ENCODE measurements at regions not wholly inside any gene's neighbourhood (a gene's known extent, or its start where the extent isn't known, plus 50 kb on each side); places are given as distances from the start of the nearest gene placed in this dataset.
"Not testable (repeated sequence)": the region's sequence is repeated elsewhere in the genome, so short reads cannot be mapped to it uniquely, and the experiment has no call there.

GRCh38 chr9:115348936-115349335 is 231.0 kb upstream of the TNC start:
- H3K27ac Mint-ChIP-seq; H3K9me3 Mint-ChIP-seq; H3K4me3 Mint-ChIP-seq (ENCODE audit: low read depth); H3K27me3 Mint-ChIP-seq (ENCODE audit: low read depth); DNase-seq (ENCODE audit: low spot score); intact Hi-C loops (cut with micrococcal nuclease); H3K36me3 Mint-ChIP-seq (ENCODE audit: low read depth); H3K4me1 Mint-ChIP-seq (ENCODE audit: low read depth): not testable (repeated sequence)

GRCh38 chr9:115349542-115349941 is 231.6 kb upstream of the TNC start:
- Mint-ChIP-seq H3K4me3 (ENCODE audit: low read depth) (no peak overlapping the region), H3K4me1 (ENCODE audit: low read depth) (no peaks in the 10 kb centered on the region), H3K27ac (no peak overlapping the region), H3K9me3 (no peaks in the 10 kb centered on the region), H3K27me3 (ENCODE audit: low read depth) (no peaks in the 10 kb centered on the region), H3K36me3 (ENCODE audit: low read depth) (no peaks in the 10 kb centered on the region)
- intact Hi-C loops (cut with micrococcal nuclease): no loop called here
- DNase-seq (ENCODE audit: low spot score): no peak

GRCh38 chr9:115350548-115350947 is 232.6 kb upstream of the TNC start:
- Mint-ChIP-seq H3K4me3 (ENCODE audit: low read depth) (no peak overlapping the region), H3K27me3 (ENCODE audit: low read depth) (no peaks in the 10 kb centered on the region), H3K36me3 (ENCODE audit: low read depth) (no peaks in the 10 kb centered on the region), H3K27ac (no peak overlapping the region), H3K9me3 (no peaks in the 10 kb centered on the region), H3K4me1 (ENCODE audit: low read depth) (no peaks in the 10 kb centered on the region)
- intact Hi-C loops (cut with micrococcal nuclease): no loop called here
- no peak for DNase-seq (ENCODE audit: low spot score)

GRCh38 chr9:115353681-115354080 is 235.7 kb upstream of the TNC start:
- no peak for DNase-seq (ENCODE audit: low spot score)
- intact Hi-C loops (cut with micrococcal nuclease): no loop called here
- no peak overlapping the region for H3K27ac Mint-ChIP-seq
- H3K9me3 Mint-ChIP-seq: no peaks in the 10 kb centered on the region
- no peak overlapping the region for H3K4me3 Mint-ChIP-seq (ENCODE audit: low read depth)
- no peaks in the 10 kb centered on the region for H3K4me1 Mint-ChIP-seq (ENCODE audit: low read depth)
- H3K27me3 Mint-ChIP-seq (ENCODE audit: low read depth): no peaks in the 10 kb centered on the region
- H3K36me3 Mint-ChIP-seq (ENCODE audit: low read depth): no peaks in the 10 kb centered on the region

- Mint-ChIP-seq H3K9me3 (no peaks in the 10 kb centered on the region), H3K36me3 (ENCODE audit: low read depth) (no peaks in the 10 kb centered on the region), H3K27me3 (ENCODE audit: low read depth) (no peaks in the 10 kb centered on the region), H3K4me1 (ENCODE audit: low read depth) (no peaks in the 10 kb centered on the region), H3K4me3 (ENCODE audit: low read depth) (no peak overlapping the region), H3K27ac (no peak overlapping the region)
- intact Hi-C loops (cut with micrococcal nuclease): no loop called here
- no peak for DNase-seq (ENCODE audit: low spot score)
Observed at GRCh38 chr9:115357821-115358220, 239.9 kb upstream of the TNC start.

GRCh38 chr9:115359017-115359780 is 241.2 kb upstream of the TNC start:
- Mint-ChIP-seq H3K4me1 (ENCODE audit: low read depth) (no peaks in the 10 kb centered on the region), H3K27me3 (ENCODE audit: low read depth) (no peaks in the 10 kb centered on the region), H3K4me3 (ENCODE audit: low read depth) (no peak overlapping the region), H3K9me3 (no peaks in the 10 kb centered on the region), H3K36me3 (ENCODE audit: low read depth) (no peaks in the 10 kb centered on the region), H3K27ac (no peak overlapping the region)
- no peak for DNase-seq (ENCODE audit: low spot score)
- intact Hi-C loops (cut with micrococcal nuclease): no loop called here

GRCh38 chr9:115360122-115360521 is 242.2 kb upstream of the TNC start:
- no peaks in the 10 kb centered on the region for H3K4me1 Mint-ChIP-seq (ENCODE audit: low read depth)
- H3K27me3 Mint-ChIP-seq (ENCODE audit: low read depth): no peaks in the 10 kb centered on the region
- no peak overlapping the region for H3K27ac Mint-ChIP-seq
- no peaks in the 10 kb centered on the region for H3K36me3 Mint-ChIP-seq (ENCODE audit: low read depth)
- no peaks in the 10 kb centered on the region for H3K9me3 Mint-ChIP-seq
- DNase-seq (ENCODE audit: low spot score): no peak
- H3K4me3 Mint-ChIP-seq (ENCODE audit: low read depth): no peak overlapping the region
- intact Hi-C loops (cut with micrococcal nuclease): no loop called here

GRCh38 chr9:115362101-115362500 is 244.1 kb upstream of the TNC start:
- no peak overlapping the region for H3K4me3 Mint-ChIP-seq (ENCODE audit: low read depth)
- no peaks in the 10 kb centered on the region for H3K4me1 Mint-ChIP-seq (ENCODE audit: low read depth)
- no peaks in the 10 kb centered on the region for H3K36me3 Mint-ChIP-seq (ENCODE audit: low read depth)
- no peak for DNase-seq (ENCODE audit: low spot score)
- no peaks in the 10 kb centered on the region for H3K9me3 Mint-ChIP-seq
- intact Hi-C loops (cut with micrococcal nuclease): no loop called here
- no peaks in the 10 kb centered on the region for H3K27me3 Mint-ChIP-seq (ENCODE audit: low read depth)
- H3K27ac Mint-ChIP-seq: no peak overlapping the region

DNA sequence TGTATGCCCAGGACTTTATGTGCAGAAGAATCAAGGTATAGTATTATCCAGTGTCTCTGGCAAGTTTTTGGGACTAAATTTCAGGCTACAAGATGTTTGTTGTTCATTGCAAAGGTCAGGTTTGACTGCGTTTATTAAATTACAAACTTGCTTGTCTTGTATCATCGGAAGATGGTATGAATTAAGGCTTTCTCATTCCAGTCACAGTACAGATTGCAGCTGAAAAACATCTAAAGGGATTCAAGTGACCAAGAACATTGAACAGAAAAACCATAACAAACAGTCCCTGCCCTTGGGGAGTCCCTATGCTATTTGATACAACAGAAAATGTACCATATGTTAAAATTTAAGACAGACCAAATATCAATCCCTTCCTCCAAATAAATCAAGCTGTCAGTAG is 244.7 kb upstream of the TNC start:
- no peak for DNase-seq (ENCODE audit: low spot score)
- Mint-ChIP-seq H3K27me3 (ENCODE audit: low read depth) (no peaks in the 10 kb centered on the region), H3K4me3 (ENCODE audit: low read depth) (no peak overlapping the region), H3K36me3 (ENCODE audit: low read depth) (no peaks in the 10 kb centered on the region), H3K4me1 (ENCODE audit: low read depth) (no peaks in the 10 kb centered on the region), H3K9me3 (no peaks in the 10 kb centered on the region), H3K27ac (no peak overlapping the region)
- intact Hi-C loops (cut with micrococcal nuclease): no loop called here

DNA sequence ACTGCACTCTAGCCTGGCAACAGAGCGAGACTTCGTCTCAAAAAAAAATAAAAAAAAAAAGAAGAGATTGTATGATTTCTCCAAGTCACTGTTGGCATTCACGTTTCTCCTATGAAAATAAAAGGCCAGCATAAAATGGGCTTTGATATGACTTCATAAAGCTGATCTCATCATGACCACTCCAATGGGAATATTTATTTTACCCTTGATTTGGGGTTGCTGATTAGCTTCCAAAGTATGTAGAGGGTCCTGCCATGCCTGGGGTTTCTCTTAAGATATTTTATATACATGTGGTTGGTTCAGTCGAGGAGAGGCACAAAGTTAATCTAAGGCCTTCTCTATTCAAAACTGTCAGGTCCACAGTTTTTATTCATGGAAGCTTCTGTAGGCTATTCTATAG is 247.0 kb upstream of the TNC start:
- Mint-ChIP-seq H3K36me3 (ENCODE audit: low read depth) (no peaks in the 10 kb centered on the region), H3K9me3 (no peaks in the 10 kb centered on the region), H3K27ac (no peak overlapping the region)

DNA sequence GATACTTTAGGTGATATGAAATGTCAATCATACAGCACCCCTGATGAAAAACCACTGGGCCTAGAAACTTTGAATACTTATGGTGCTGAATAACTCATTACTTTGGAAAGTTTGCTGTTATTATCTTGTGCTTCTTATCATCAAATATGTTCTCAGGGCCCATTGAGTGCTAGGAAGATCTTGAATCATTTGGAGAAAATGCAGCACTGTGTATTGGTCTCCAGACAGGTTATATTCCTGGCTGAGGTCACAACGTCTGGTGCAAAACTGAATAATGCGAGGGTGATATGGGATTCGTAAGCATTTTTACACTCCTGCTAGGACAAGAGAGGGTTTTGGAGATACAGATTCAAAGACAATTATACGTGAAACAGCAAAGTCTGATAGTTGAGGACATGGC is 249.4 kb upstream of the TNC start:
- no peaks in the 10 kb centered on the region for H3K27me3 Mint-ChIP-seq (ENCODE audit: low read depth)
- intact Hi-C loops (cut with micrococcal nuclease): no loop called here
- no peaks in the 10 kb centered on the region for H3K4me1 Mint-ChIP-seq (ENCODE audit: low read depth)

More for the DNA sequence above, 247.0 kb upstream of the TNC start:
- intact Hi-C loops (cut with micrococcal nuclease): no loop called here
- Mint-ChIP-seq H3K27me3 (ENCODE audit: low read depth) (no peaks in the 10 kb centered on the region), H3K4me3 (ENCODE audit: low read depth) (no peak overlapping the region), H3K4me1 (ENCODE audit: low read depth) (no peaks in the 10 kb centered on the region)
- no peak for DNase-seq (ENCODE audit: low spot score)

DNA sequence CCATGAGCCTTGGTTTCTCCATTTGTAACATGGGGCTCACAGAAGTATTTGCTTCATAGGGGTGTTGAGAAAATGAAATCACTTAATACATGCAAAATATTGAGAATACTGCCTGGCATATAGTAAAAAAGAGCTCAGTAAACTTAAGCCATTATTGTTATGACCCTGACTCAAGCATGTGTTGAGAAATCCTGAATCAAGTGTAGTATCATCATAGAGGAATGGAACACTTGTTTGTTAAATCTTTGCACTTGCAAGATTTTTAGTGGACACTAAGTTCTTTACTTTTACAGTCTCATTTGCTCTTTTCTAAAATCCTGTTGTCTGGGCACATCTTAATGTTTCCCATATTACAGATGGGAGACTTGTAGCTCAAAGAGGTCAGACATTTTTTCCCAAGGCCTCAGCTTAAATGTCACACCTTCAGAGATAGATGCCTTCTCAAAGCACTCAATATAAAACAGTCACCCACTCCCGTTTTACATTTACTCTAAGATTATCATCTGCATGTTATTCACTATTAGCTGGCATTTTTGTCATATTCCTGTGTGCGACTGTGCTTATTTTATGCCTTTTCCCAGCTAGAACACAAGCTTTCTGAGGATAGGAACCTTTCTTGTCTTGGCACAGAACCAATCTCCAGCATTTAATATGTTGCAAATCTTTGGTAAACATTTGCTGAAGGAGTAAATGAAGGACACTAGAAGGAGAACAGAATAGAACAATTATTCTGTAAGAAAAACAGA is 250.0 kb upstream of the TNC start:
- intact Hi-C loops (cut with micrococcal nuclease): no loop called here
- H3K4me3 Mint-ChIP-seq (ENCODE audit: low read depth): no peak overlapping the region
- H3K27me3 Mint-ChIP-seq (ENCODE audit: low read depth): no peaks in the 10 kb centered on the region
- H3K36me3 Mint-ChIP-seq (ENCODE audit: low read depth): no peaks in the 10 kb centered on the region
- H3K9me3 Mint-ChIP-seq: no peaks in the 10 kb centered on the region
- no peak for DNase-seq (ENCODE audit: low spot score)
- H3K27ac Mint-ChIP-seq: no peak overlapping the region
- H3K4me1 Mint-ChIP-seq (ENCODE audit: low read depth): no peaks in the 10 kb centered on the region

More for the DNA sequence above, 249.4 kb upstream of the TNC start:
- Mint-ChIP-seq H3K27ac (no peak overlapping the region), H3K4me3 (ENCODE audit: low read depth) (no peak overlapping the region), H3K9me3 (no peaks in the 10 kb centered on the region), H3K36me3 (ENCODE audit: low read depth) (no peaks in the 10 kb centered on the region)
- no peak for DNase-seq (ENCODE audit: low spot score)

DNA sequence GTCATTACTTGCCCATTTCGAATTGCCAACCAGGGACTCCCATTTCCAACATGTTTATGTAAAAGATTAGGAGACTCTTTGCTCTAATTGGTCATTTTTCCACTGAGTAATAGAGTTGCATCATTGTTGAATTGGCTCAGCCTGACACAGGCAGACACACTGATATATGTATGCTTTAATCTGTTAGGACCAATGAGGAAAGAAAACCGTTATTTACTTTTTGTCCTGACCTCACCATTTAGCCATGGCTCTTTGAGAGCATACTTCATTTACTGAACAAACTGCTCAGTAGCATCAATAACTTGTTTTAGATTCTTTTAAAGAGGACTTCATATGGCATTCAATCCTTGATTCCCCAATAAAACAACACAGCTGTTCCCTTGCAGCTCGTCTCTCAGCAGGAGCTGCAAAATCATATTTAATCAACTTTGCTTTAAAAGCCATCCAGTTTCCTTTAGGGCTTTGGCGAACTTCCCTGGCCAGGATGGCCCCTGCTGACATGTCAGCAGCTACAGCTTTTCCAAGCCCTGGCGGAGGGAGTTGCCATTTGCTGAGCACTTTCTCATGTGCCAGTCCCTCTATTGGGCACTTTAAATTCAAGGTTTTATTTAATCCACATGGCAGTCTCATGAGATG is 251.5 kb upstream of the TNC start:
- intact Hi-C loops (cut with micrococcal nuclease): no loop called here
- peaks cover 2% of the 10 kb centered on the region for H3K4me1 Mint-ChIP-seq (ENCODE audit: low read depth)

More for the DNA sequence above, 251.5 kb upstream of the TNC start:
- H3K9me3 Mint-ChIP-seq: no peaks in the 10 kb centered on the region
- H3K27me3 Mint-ChIP-seq (ENCODE audit: low read depth): no peaks in the 10 kb centered on the region
- no peaks in the 10 kb centered on the region for H3K36me3 Mint-ChIP-seq (ENCODE audit: low read depth)
- DNase-seq (ENCODE audit: low spot score): no peak
- H3K4me3 Mint-ChIP-seq (ENCODE audit: low read depth): no peak overlapping the region
- no peak overlapping the region for H3K27ac Mint-ChIP-seq

Measured in activated T-helper 2 cell treated with anti-CD3 and anti-CD28 coated beads, Interferon-gamma antibody, Interleukin-2, Interleukin-4, amounts not matched to agents 10 μg/mL and 5 μg/mL and 100 μg/mL, durations not matched to agents 14 hours and 24 hours and 36 hours (primary cell).